NCI-H345 treated with DMSO at 0.1 percent for 48 hours (cell line): ENCODE measurements at regions not wholly inside any gene's neighbourhood (a gene's known extent, or its start where the extent isn't known, plus 50 kb on each side); places are given as distances from the start of the nearest gene placed in this dataset.

Source experiments
- DNase-seq: peaks from one replicate; lab custom pipeline; 2025; ENCODE audit not compliant: unreplicated experiment; lab: John Stamatoyannopoulos, UW

DNA sequence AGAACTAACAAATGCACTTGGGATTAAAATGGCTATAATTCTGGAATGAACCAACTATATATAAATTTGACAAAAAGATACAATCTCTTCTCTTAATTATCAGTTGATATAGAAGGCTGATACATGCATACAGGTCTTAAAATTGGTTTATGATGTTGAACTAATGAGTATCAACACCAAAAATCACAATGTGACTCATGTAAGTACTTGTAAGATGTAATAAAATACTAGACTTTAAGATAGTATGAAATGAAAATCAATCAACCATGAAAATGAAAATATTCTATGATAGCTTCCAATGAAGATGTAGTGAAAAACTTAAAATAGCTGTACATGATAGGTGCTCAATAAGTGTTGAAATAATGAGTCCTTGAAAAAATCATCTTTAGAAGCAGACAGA lies 116.6 kb upstream of the SOX5 start:
- DNase-seq = no peak

DNA sequence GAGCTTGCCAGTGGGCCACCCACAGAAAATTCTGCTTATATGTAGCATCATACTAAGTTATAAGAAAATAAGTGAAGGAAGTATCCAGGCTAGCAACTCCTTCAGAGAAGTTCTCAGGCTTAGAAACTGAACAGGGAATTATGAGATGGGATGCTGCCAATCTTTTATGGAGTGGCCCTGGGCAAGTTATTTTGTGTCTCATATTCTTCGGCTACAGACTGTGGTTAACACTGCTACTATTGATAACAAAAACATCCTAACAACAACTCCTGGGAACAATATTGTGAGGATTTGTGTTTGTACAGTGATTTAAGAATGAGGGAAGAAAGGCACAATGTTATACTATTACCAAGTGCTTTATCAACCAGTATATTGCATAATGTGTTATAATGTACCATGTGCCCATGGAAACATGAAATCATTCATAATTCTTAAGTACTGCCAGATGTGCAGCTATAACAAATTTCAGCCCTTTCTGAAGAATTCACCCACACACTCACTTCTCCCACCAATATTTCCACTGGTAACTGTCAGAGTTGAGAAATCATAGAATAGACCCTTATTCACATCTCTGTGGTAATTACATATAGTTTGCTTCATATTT lies 113.3 kb upstream of the SOX5 start:
- no peak for DNase-seq

DNA sequence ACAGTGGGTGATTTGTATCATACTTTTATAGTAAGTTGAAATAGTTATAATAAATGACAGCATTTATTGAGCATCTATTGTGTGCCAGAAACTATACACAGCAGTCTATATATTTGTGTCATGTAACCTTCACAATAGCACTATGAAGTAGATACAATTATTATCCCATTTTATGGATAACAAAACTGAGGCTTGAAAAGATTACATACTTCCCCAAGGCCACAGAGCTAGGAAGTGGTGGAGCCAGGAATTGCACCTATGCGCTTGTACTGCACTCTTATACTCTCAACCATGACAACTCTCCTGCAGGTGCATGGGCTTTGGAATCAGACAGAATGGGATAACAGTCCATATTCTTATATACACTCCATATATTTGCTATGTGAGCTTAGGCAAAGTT lies 110.6 kb upstream of the SOX5 start:
- DNase-seq = no peak

DNA sequence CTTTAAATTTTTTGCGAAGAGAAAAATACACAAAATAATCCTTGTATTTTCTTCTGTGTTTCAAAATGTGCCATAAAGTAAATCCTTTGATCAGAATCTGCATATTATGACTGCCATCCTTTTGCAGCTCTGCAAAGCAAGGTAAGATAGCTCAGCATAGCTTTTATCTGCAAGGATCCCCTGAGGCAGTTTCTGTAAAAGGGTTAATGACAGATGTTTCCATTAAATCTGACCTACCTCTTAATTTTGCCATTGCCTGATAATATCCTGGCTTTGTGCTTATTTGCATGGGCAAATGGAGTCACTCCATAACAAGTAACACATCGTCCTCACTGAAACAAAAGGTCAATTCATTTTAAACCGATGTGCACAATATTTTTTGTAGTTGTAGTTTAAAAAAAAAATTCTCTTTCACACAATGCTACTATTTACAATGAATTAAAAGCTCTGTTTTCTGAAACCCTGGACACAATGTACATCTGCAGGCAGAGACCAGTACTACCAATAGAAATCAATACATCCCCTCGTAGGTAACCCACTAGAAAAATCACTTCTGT lies 108.5 kb upstream of the SOX5 start:
- no peak for DNase-seq

DNA sequence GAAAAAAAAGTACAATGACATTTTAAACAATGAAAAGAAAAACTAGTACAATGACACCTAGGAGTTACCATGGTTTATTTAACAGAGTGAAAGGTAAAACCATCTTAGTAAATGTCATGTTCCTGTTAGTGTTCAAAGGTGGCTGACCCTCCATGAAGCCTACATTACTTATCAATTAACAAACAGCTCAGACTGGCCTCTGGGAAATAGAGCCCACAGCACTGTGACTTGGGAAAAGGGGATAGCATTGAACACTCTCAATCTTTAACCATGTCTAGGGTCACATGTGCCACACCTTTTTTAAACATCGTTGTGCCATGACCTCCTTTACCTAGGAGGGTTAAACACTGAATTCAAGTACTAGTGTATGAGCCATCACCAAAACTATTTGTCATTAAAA lies 106.3 kb upstream of the SOX5 start:
- no peak for DNase-seq

DNA sequence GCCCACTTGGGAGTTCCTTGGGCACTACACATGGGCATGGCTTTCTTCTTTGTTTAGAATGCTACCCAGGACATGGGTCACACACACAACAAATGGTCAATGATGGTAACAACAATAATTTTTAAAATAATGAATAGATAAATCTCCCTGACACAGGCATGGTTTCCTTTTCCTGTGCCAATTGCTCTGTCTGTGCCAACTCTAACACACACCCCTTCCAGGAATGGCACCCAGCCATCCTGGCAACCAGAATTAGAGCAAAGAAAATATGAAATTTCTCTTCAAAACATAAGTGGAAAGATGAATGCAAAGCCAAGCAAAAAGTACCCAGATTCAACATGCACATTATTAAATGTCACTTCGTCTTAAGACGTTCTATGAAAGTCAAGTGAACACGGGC lies 104.9 kb upstream of the SOX5 start:
- no peak for DNase-seq

DNA sequence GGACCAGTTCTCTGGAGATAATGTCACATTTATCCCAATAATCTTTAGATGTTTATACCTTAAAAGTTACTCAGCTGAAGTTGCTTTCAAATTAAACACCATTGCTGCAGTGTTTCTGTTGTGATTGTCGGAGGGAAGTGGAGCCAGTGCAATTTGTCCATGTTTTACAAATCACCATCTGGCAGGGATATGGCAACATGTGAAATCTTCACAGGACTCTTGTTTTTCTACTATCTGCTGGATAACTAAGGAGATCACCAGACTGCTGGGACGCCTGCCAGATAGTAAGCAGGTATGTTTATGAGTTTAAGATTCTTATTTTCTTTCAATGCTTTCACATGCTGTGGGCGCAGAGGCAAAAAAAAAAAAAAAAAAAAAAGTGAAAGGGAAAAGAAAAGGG lies 100.3 kb upstream of the SOX5 start:
- no peak for DNase-seq

DNA sequence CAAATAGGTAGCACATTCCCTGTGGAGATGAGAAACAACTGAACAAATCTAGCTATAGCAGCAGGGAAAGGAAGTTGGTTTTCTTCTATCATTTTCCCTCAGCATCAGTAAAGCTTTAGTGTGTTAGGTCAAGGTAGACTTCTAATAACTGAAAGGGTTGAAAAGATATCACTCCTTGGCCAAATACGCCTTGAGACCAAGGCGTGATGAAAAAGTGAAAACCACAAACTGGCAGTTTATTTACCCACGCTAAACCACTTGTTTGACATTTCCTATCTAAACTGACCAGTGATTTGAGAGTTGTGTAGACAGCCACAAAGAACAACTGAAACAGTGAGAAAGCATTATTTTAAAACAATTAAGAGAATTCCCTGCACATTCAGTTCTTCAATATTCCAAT lies 99.6 kb upstream of the SOX5 start:
- DNase-seq = no peak

DNA sequence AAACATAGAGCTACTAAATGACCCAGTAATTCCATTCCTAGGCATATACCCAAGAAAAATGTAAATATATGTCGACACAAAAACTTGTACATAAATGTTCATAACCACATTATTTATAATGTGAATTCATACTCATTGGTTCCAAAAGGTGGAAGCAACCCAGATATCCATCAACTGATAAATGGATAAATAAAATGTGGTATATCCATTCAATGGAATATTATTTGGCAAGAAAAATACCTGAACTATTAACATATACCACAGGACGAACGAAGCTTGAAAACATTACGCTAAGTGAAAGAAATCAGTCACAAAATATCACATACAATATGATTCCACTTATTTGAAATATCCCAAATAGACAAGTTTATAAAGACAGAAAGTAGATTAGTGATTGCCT lies 99.0 kb upstream of the SOX5 start:
- DNase-seq = no peak

DNA sequence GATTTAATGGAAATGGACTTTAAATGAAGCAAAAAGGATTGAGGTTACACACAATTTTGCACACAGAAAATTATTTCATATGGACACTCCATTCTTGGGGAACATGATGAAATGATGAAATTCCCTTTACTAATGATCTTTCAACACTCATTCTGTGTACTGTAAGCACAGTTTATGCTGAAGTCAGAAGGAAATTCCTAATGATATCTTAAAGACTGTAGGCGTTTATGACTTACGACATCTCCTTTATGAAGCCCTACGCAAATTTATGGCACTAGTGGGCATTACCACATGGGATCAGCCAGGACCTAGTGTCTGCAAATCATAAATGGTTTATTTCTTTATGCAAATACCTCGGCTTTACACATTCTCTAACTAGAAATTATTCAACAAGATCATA lies 97.9 kb upstream of the SOX5 start:
- DNase-seq = no peak

DNA sequence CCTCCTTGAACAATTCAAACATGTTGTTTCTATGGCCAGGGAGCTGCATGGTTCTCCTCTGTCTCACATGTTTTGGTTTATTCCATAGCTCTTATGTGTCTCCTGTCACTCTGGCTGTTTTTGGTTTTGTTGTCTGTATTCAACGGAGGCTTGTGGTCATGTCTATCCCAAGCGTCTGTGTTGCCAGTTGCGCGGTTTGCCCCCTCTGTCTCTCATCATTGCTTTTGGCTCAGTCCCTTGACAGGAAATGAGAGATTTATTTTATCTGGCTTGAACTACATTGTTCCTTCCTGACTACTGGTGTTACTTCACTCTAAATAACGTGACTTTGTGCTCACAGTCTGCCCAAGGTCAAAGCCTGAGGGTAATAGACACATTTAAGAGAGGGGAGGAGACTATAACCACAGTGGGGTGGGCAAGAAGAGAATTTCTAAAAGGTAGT lies 96.4 kb upstream of the SOX5 start:
- DNase-seq = no peak

DNA sequence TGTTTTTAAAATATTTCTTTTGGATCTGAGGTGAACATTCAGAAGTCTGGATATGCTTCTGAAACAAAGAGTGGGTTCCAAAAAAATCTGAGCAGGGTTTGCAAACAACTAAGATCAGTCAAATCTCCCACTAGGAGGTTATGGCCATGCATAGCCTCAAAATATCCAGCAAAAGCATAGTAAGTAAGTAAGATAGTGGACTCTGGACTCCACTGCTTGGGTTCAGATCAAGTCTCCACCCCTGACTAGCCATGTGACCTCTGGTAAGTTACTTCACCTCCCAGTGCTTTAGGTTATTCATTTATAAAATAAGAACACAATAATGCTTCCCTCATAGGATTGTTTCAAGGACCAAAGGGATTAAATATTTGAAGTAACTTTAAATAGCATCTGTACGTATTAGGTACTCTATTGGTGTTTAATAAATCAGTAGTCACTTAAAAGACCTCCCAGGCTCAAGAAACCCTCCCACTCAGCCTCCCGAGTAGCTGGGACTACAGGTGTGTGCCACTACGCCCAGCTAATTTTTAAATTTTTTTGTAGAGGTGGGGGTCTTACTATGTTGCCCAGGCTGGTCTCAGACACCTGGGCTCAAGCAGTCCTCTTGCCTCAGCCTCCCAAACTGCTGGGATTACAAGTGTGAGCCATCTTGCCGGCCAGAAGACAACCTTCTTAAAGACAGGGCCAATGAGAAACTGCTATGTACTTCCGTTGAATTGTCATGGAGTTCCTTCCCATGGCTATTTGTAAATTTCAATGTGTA lies 95.7 kb upstream of the SOX5 start:
- no peak for DNase-seq

DNA sequence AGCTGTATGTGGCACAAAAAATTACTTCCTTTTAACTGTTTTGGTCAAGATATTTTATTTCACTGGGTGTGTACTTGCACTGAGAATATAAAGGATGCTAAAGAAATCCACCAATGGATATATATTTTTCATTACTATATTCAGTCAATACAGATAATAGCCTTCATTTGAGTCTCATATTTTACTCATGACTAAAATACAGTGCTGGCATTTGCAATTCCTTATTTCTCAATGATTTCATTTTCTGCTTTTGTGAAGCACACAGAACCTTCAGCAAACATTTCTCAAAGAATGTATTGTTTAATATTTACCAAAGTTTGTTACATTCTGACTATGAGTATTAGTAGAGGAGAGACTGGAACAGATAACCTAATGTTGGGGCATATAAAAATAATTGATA lies 93.2 kb upstream of the SOX5 start:
- DNase-seq = no peak

DNA sequence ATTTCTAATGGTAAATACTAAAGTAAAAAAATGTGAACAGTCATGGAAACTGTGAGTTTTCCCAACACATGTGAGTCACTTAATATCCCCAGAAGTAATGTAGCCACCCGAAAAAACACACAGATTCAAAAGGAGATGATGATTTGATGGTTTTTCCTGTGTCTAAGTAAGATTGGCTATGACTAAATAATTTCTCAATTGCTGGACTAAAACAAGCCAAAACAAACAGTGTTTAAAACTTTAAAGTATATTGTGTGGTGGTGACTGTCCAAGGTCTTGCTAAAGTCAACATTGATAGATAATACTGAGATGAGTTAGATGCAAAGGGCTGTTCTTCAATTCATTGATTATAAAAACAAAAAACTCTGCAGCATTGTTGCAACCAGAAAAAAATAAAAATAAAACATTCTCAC lies 89.6 kb upstream of the SOX5 start:
- no peak for DNase-seq

DNA sequence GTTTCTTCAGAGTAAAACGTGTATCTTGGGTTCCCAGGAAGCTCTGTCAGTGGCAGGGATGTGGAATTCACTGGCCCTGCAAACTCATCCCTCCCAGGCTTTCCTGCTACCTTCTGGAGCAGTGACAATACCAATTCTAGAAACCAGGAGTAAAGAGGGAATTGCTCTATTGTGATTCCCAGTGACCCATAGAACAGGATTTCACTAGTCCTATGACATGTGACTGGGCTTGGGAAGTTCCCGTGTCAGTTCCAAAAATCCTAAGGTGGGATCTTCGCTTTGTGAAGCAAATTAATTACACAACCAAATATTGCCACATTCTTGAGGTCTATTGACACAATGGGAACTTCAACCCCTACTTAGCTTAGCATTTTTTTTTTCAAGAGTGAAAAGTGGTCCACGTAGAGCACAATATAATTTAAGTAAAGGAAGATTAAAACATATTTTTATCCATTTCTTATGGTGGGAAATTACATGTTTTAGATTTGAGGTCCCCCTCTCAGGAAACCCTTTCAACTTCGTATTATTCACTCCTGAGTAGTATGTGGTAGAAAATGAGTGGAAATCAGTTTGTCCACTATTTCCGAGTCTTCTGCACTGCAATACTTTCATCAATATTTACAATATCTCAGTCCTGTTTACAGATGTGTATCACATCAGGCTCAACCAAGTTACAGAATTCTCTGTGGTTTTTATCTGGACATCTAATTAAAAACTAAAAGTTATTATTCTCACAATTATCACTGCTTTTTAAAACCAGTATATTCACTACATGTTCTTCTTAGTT lies 88.9 kb upstream of the SOX5 start:
- DNase-seq = no peak

DNA sequence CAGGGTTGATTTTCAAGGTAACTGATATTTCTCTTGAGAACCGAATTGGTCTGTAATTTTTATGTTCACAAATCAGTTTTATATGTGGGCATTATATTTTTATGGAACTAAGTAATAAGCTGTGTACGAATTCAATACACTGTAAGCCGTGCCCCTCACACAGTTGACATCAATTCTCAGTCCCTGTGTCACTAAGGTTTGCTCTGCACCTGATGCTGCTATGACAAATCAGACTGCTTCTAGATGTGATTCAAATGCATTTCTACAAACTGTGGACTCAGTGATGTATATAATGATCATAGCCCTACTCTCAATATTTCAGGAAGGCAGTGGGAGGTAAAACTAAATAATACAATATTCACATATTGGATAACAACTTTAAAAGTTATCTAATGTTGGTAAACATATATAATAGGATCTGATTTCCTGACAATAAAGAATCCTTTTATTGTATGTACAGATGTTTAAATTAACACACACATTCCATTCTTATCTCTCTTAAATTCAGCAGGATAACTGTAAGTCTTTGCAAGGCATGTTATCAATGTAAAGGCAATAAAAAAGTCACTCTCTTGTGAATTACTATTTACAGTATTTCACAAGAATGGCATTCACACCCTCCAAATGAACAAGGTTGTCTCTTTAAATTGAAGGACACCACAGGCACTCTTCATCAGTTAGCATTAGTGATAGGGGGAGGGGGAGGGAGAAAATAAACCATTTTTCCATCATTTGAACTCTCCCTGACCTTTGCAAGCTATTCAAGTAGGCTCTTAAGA lies 87.2 kb upstream of the SOX5 start:
- no peak for DNase-seq

DNA sequence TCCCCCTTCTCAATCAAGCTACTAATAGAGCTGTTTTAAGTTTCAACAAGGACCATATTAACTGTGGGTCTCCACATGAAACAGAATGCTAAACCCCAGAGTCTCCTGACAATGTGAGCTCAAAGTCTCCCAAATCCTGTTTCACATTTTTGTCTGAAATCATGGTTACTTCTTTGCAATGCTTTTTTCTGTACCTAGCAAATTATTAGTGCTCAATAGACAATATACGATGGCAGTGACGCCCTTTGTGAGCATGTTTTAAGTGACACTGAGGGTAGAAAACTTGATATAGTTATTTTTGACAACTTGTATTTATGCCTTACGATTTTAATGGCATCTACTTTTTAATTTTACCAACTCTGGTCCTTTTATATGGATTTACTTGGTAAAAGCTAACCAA lies 85.4 kb upstream of the SOX5 start:
- no peak for DNase-seq

DNA sequence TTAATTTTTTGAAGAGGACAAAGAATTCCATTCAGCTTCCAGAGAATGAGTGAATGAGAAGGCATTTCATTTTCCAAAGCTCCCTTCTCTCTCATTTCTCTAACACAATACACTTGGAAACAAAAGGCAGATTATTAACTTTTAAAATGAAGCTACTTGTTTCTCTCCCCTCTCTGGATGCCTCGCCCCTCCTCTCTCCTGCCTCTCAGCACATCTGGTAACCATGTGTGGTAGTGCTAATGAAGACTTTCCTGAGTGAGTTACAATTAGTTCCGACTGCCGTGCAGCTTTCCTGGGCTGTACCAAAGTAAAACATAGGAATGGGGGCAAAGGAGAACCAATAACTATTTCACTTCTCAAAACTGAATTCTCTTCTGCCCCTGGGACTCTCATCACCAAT lies 84.7 kb upstream of the SOX5 start:
- DNase-seq = no peak

DNA sequence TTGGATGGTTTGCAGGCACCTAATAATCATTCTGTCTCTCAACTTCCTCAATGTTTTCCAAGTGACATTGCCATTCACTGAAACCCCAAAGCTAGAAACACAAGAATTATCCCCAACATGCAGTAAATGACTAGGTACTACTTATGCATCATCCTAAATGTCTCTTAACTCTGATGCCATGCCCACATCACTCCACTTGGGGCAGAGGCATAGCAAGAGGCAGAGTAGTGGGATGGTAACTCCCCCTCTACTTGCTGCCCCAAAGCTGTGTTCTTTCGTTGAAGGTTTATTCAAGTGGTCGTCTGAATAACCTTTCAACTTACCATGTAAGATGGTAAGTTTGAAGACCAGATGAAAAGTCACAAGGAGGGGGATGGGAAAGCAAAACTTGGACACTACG lies 77.9 kb upstream of the SOX5 start:
- no peak for DNase-seq

DNA sequence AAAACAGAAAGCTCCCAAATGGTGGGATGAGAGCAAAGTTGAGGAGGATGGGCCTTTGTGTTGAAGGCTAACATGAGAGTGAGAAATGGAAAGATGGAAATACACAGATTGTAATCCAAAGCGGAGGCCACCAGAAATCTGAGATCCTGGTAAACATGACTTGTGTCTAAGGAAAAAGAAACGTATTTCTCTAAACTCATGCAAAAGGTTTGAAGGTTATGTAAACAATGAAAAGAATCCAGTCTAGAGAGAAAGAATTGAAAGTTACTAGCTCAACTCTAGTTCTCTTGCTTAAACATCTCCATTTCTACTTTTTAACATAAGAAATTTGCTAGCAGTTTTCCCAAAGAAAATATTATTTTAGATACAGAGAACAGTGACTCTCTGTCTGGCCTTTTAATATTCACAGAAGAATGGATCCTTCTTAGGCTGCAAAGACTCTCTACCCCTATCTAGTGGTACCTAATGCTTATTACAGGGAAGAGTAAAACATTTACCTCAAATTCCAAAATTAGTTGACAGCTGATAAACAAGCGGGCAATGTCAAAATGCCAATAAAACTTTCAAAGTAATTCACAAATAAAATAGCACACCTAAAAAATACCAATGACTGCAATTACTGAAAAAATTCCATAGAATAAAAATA lies 75.8 kb upstream of the SOX5 start:
- no peak for DNase-seq

DNA sequence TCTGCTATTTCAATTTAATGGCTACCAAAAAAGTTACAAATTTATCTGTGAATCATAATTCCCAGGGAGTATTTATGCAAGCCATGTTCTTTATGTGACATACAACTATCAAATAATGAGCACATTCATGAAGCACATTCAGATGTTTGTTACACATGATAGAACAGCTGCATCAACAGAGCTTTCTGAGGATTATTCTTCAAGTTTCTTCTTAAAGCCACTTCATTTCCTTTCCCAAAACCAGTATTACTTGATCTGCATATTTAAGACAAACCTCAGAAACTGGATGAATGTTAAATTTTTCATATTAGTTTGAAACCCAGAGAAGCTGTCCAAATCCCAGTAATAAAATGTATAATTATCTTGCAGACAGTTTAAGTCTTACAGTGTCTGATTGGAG lies 73.6 kb upstream of the SOX5 start:
- no peak for DNase-seq
